ENCODE measurements at regions not wholly inside any gene's neighbourhood (a gene's known extent, or its start where the extent isn't known, plus 50 kb on each side); places are given as distances from the start of the nearest gene placed in this dataset.

DNA sequence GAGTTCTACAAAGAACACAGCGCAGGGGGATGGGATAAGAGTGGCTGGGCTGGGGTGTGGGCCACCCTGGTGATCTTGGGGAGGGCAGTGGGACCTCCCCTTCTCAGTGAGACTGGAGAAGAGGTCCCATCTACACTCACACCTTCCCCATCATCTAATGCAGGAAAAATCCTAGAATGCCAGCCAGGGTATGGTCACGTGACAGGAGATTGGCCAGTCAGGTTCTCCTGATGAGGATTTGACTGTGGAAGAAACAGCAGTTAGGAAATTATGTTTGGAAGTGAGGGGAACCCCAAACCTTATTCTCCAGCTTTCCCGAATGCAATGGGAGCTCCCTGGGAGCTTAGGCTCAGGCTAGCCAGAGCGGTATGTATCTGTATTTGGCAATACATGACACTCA lies 158.8 kb upstream of the GRB10 start:
- Histone ChIP-seq H3K36me3 (ENCODE audit: control insufficient read depth, insufficient read depth, low read length) (no peaks in the 10 kb centered on the region), H3K27me3 (ENCODE audit: control insufficient read depth, insufficient read depth, low read length) (no peaks in the 10 kb centered on the region), H3K4me3 (ENCODE audit: low read depth in 2 of 2, low read length in 2 of 2) (no peak overlapping the region), H3K9me3 (ENCODE audit: control insufficient read depth, insufficient read depth, low read depth, low read length) (no peaks in the 10 kb centered on the region), H3K27ac (ENCODE audit: low read length) (no peak overlapping the region), H3K4me1 (ENCODE audit: control insufficient read depth, insufficient read depth, low read length) (no peaks in the 10 kb centered on the region)
- ATAC-seq: no peak
- intact Hi-C loops (cut with micrococcal nuclease; ENCODE audit: unreplicated experiment): no loop called here
- ChIA-PET CTCF (no interaction called here), POLR2A (no interaction called here)
- BruUV-seq (replicated peaks): no TSS peak
- in situ Hi-C loops (cut with HindIII; ENCODE audit: low pct_unique_long_range_greater_than_20kb, low sequenced_read_pairs): no loop called here
- TF ChIP-seq TCF7L2 (IDR thresholded peaks at IDR 0.05; ENCODE audit: low read depth, low read length) (no peak), SIN3A (IDR thresholded peaks at IDR 0.05; ENCODE audit: borderline replicate concordance, insufficient read depth, low read depth, low read length) (no peak), POLR2AphosphoS5 (IDR thresholded peaks at IDR 0.05; ENCODE audit: low read depth, low read length) (no peak)
- TF ChIP-seq, protein P1, sequence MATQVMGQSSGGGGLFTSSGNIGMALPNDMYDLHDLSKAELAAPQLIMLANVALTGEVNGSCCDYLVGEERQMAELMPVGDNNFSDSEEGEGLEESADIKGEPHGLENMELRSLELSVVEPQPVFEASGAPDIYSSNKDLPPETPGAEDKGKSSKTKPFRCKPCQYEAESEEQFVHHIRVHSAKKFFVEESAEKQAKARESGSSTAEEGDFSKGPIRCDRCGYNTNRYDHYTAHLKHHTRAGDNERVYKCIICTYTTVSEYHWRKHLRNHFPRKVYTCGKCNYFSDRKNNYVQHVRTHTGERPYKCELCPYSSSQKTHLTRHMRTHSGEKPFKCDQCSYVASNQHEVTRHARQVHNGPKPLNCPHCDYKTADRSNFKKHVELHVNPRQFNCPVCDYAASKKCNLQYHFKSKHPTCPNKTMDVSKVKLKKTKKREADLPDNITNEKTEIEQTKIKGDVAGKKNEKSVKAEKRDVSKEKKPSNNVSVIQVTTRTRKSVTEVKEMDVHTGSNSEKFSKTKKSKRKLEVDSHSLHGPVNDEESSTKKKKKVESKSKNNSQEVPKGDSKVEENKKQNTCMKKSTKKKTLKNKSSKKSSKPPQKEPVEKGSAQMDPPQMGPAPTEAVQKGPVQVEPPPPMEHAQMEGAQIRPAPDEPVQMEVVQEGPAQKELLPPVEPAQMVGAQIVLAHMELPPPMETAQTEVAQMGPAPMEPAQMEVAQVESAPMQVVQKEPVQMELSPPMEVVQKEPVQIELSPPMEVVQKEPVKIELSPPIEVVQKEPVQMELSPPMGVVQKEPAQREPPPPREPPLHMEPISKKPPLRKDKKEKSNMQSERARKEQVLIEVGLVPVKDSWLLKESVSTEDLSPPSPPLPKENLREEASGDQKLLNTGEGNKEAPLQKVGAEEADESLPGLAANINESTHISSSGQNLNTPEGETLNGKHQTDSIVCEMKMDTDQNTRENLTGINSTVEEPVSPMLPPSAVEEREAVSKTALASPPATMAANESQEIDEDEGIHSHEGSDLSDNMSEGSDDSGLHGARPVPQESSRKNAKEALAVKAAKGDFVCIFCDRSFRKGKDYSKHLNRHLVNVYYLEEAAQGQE (IDR thresholded peaks at IDR 0.05; ENCODE audit: insufficient read depth in 1 of 2, low read depth in 2 of 2, low read length in 1 of 2): no peak
- TF ChIP-seq, protein P2, sequence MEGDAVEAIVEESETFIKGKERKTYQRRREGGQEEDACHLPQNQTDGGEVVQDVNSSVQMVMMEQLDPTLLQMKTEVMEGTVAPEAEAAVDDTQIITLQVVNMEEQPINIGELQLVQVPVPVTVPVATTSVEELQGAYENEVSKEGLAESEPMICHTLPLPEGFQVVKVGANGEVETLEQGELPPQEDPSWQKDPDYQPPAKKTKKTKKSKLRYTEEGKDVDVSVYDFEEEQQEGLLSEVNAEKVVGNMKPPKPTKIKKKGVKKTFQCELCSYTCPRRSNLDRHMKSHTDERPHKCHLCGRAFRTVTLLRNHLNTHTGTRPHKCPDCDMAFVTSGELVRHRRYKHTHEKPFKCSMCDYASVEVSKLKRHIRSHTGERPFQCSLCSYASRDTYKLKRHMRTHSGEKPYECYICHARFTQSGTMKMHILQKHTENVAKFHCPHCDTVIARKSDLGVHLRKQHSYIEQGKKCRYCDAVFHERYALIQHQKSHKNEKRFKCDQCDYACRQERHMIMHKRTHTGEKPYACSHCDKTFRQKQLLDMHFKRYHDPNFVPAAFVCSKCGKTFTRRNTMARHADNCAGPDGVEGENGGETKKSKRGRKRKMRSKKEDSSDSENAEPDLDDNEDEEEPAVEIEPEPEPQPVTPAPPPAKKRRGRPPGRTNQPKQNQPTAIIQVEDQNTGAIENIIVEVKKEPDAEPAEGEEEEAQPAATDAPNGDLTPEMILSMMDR (IDR thresholded peaks at IDR 0.05): no peak
- no peak for DNase-seq (ENCODE audit: low read depth, low spot score)

DNA sequence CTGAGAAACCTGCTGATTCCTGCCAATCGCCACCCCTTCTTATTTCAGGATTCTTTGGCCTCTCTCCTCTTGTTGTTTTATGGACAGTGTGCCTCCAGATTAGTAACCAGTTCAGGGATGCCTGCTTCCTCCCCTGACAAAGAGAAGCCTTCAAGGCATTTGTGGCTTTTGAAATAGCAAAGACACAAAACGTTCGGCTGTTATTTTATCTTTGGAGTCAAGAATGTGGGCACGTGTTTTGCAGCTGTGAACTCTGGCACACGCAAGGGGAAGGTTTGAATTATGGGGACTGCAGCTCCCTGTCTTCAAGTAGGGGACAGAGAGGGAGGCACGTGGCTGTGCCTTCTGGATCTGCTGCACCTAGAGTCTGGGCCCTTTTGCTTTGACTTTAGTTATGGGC lies 157.9 kb upstream of the GRB10 start:
- no peaks in the 10 kb centered on the region for H3K27me3 ChIP-seq (ENCODE audit: control insufficient read depth, insufficient read depth, low read length)
- TF ChIP-seq TCF7L2 (IDR thresholded peaks at IDR 0.05; ENCODE audit: low read depth, low read length) (no peak), POLR2AphosphoS5 (IDR thresholded peaks at IDR 0.05; ENCODE audit: low read depth, low read length) (no peak), SIN3A (IDR thresholded peaks at IDR 0.05; ENCODE audit: borderline replicate concordance, insufficient read depth, low read depth, low read length) (no peak)
- TF ChIP-seq, protein P2 (IDR thresholded peaks at IDR 0.05): no peak
- TF ChIP-seq, protein P1 (IDR thresholded peaks at IDR 0.05; ENCODE audit: insufficient read depth in 1 of 2, low read depth in 2 of 2, low read length in 1 of 2): no peak
- intact Hi-C loops (cut with micrococcal nuclease; ENCODE audit: unreplicated experiment) (no loop called here), in situ Hi-C loops (cut with HindIII; ENCODE audit: low pct_unique_long_range_greater_than_20kb, low sequenced_read_pairs) (no loop called here)
- CTCF ChIA-PET: no interaction called here
- no peak overlapping the region for H3K4me3 ChIP-seq (ENCODE audit: low read depth in 2 of 2, low read length in 2 of 2)
- POLR2A ChIA-PET: no interaction called here
- H3K9me3 ChIP-seq (ENCODE audit: control insufficient read depth, insufficient read depth, low read depth, low read length): no peaks in the 10 kb centered on the region
- ATAC-seq (no peak), DNase-seq (ENCODE audit: low read depth, low spot score) (no peak)
- H3K4me1 ChIP-seq (ENCODE audit: control insufficient read depth, insufficient read depth, low read length): no peaks in the 10 kb centered on the region
- no TSS peak for BruUV-seq (replicated peaks)
- no peaks in the 10 kb centered on the region for H3K36me3 ChIP-seq (ENCODE audit: control insufficient read depth, insufficient read depth, low read length)
- no peak overlapping the region for H3K27ac ChIP-seq (ENCODE audit: low read length)
